ENCODE measurements at regions not wholly inside any gene's neighbourhood (a gene's known extent, or its start where the extent isn't known, plus 50 kb on each side); places are given as distances from the start of the nearest gene placed in this dataset.

- H3K27ac ChIP-seq (ENCODE audit: low read length) = no peak overlapping the region
Measured at GRCh38 chr20:6295867-6296256, 173.0 kb upstream of the FERMT1 start.

GRCh38 chr20:6295127-6295866 is 172.5 kb upstream of the FERMT1 start:
- H3K4me2 ChIP-seq (ENCODE audit: insufficient read depth, low read length) = no peak overlapping the region
- TF ChIP-seq EZH2 (IDR thresholded peaks at IDR 0.05; ENCODE audit: borderline replicate concordance, low read depth, low read length, severe bottlenecking) (no peak), CTCF (IDR thresholded peaks at IDR 0.05; ENCODE audit: borderline replicate concordance, extremely low read depth, low read length, poor library complexity, severe bottlenecking) (no peak)
- no peak for DNase-seq
- no peaks in the 10 kb centered on the region for H3K9me3 ChIP-seq (ENCODE audit: insufficient read depth, low read length, severe bottlenecking)
- H3K4me3 ChIP-seq (ENCODE audit: low read depth in 1 of 2, low read length in 2 of 2) = no peak overlapping the region
- no peak for ATAC-seq (ENCODE audit: insufficient read depth, low read depth)
- H3K36me3 ChIP-seq (ENCODE audit: insufficient read depth, low read length) = no peaks in the 10 kb centered on the region
- no peaks in the 10 kb centered on the region for H3K4me1 ChIP-seq (ENCODE audit: insufficient read depth, low read length)
- no peak overlapping the region for H2AFZ ChIP-seq (ENCODE audit: low read depth, low read length)
- no peak overlapping the region for H3K27ac ChIP-seq (ENCODE audit: low read length)
- H3K9ac ChIP-seq (ENCODE audit: low read depth, low read length) = no peak overlapping the region
- H3K79me2 ChIP-seq (ENCODE audit: insufficient read depth, low read length) = no peaks in the 10 kb centered on the region
- no peaks in the 10 kb centered on the region for H4K20me1 ChIP-seq (ENCODE audit: insufficient read depth, low read length)
- H3K27me3 ChIP-seq (ENCODE audit: insufficient read depth, low read length, poor library complexity) = no peaks in the 10 kb centered on the region

More at GRCh38 chr20:6295867-6296256, 173.0 kb upstream of the FERMT1 start:
- no peaks in the 10 kb centered on the region for H4K20me1 ChIP-seq (ENCODE audit: insufficient read depth, low read length)
- no peaks in the 10 kb centered on the region for H3K4me1 ChIP-seq (ENCODE audit: insufficient read depth, low read length)
- ATAC-seq (ENCODE audit: insufficient read depth, low read depth) (no peak), DNase-seq (no peak)
- TF ChIP-seq EZH2 (IDR thresholded peaks at IDR 0.05; ENCODE audit: borderline replicate concordance, low read depth, low read length, severe bottlenecking) (no peak), CTCF (IDR thresholded peaks at IDR 0.05; ENCODE audit: borderline replicate concordance, extremely low read depth, low read length, poor library complexity, severe bottlenecking) (no peak)
- H3K4me2 ChIP-seq (ENCODE audit: insufficient read depth, low read length) = no peak overlapping the region
- H3K4me3 ChIP-seq (ENCODE audit: low read depth in 1 of 2, low read length in 2 of 2) = no peak overlapping the region
- H2AFZ ChIP-seq (ENCODE audit: low read depth, low read length) = no peak overlapping the region
- H3K9ac ChIP-seq (ENCODE audit: low read depth, low read length) = no peak overlapping the region
- H3K9me3 ChIP-seq (ENCODE audit: insufficient read depth, low read length, severe bottlenecking) = no peaks in the 10 kb centered on the region
- H3K27me3 ChIP-seq (ENCODE audit: insufficient read depth, low read length, poor library complexity) = no peaks in the 10 kb centered on the region
- no peaks in the 10 kb centered on the region for H3K36me3 ChIP-seq (ENCODE audit: insufficient read depth, low read length)
- no peaks in the 10 kb centered on the region for H3K79me2 ChIP-seq (ENCODE audit: insufficient read depth, low read length)

GRCh38 chr20:6287471-6287870 is 164.6 kb upstream of the FERMT1 start:
- TF ChIP-seq CTCF (IDR thresholded peaks at IDR 0.05; ENCODE audit: borderline replicate concordance, extremely low read depth, low read length, poor library complexity, severe bottlenecking) (no peak), EZH2 (IDR thresholded peaks at IDR 0.05; ENCODE audit: borderline replicate concordance, low read depth, low read length, severe bottlenecking) (no peak)
- no peak overlapping the region for H3K27ac ChIP-seq (ENCODE audit: low read length)
- no peak for DNase-seq
- H3K4me1 ChIP-seq (ENCODE audit: insufficient read depth, low read length) = no peaks in the 10 kb centered on the region
- no peak overlapping the region for H3K4me2 ChIP-seq (ENCODE audit: insufficient read depth, low read length)
- H4K20me1 ChIP-seq (ENCODE audit: insufficient read depth, low read length) = no peaks in the 10 kb centered on the region
- no peaks in the 10 kb centered on the region for H3K79me2 ChIP-seq (ENCODE audit: insufficient read depth, low read length)
- H3K9me3 ChIP-seq (ENCODE audit: insufficient read depth, low read length, severe bottlenecking) = peaks cover 7% of the 10 kb centered on the region
- no peak overlapping the region for H3K4me3 ChIP-seq (ENCODE audit: low read depth in 1 of 2, low read length in 2 of 2)
- H2AFZ ChIP-seq (ENCODE audit: low read depth, low read length) = no peak overlapping the region
- no peaks in the 10 kb centered on the region for H3K27me3 ChIP-seq (ENCODE audit: insufficient read depth, low read length, poor library complexity)
- no peak for ATAC-seq (ENCODE audit: insufficient read depth, low read depth)
- no peak overlapping the region for H3K9ac ChIP-seq (ENCODE audit: low read depth, low read length)
- H3K36me3 ChIP-seq (ENCODE audit: insufficient read depth, low read length) = no peaks in the 10 kb centered on the region

Measured in DND-41 (cell line).